WERI-Rb-1 (cell line): ENCODE measurements at regions not wholly inside any gene's neighbourhood (a gene's known extent, or its start where the extent isn't known, plus 50 kb on each side); places are given as distances from the start of the nearest gene placed in this dataset.
"Not testable (repeated sequence)": the region's sequence is repeated elsewhere in the genome, so short reads cannot be mapped to it uniquely, and the experiment has no call there.

Source experiments
- DNase-seq: peaks from one replicate; pipeline ENCODE4 v3.0.0-alpha.2; 2020
- H3K27ac ChIP-seq: fragments of 250-450 bp; sonication (Bioruptor Pico); 2 replicates; pipeline ENCODE4 v1.5.1; 2020; ENCODE audit warnings: mild to moderate bottlenecking, moderate library complexity
- H3K27me3 ChIP-seq: fragments of 250-450 bp; sonication (Bioruptor Pico); 2 replicates; pipeline ENCODE4 v1.5.1; 2021; ENCODE audit warnings: mild to moderate bottlenecking, low read depth, moderate library complexity; ENCODE audit not compliant: insufficient read depth, severe bottlenecking
- H3K36me3 ChIP-seq: fragments of 250-450 bp; sonication (Bioruptor Pico); 2 replicates; pipeline ENCODE4 v1.5.1; 2020; ENCODE audit warnings: mild to moderate bottlenecking, moderate library complexity
- H3K4me3 ChIP-seq: 2 replicates; pipeline ENCODE4 v1.5.1; 2011; ENCODE audit warnings: low read depth, mild to moderate bottlenecking, control low read depth, low read length
- H3K9me3 ChIP-seq: fragments of 250-450 bp; sonication (Bioruptor Pico); 2 replicates; pipeline ENCODE4 v1.5.1; 2021; ENCODE audit warnings: mild to moderate bottlenecking, moderate library complexity; ENCODE audit not compliant: severe bottlenecking
- CTCF ChIP-seq: IDR thresholded peaks from 2 replicates; pipeline ENCODE4 v1.5.1; 2011; ENCODE audit warnings: low read depth, mild to moderate bottlenecking, control low read depth, inconsistent platforms, low read length

DNA sequence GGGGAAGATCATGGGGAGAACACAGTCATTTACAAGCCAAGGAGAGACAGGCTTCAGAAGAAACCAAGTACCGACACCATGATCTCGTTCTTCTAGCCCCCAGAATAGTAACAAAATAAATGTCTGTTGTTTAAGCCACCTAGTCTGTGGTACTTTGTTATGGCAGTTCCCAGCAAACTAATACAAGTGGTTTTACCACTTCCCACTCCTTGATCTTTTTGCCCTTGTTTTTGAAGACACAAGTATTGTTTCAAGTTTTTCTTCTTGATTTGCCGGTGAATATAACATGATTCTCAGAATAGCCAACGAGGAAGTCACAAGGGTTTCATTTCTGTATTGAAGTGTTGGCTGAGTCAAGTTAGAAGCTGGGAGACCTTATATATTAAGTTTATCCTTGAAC, 220.3 kb downstream of the SOX2 start:
- H3K27ac ChIP-seq = no peak overlapping the region
- TF ChIP-seq CTCF = no peak
- H3K4me3 ChIP-seq = no peak overlapping the region
- H3K9me3 ChIP-seq = no peaks in the 10 kb centered on the region
- H3K27me3 ChIP-seq = peaks cover 75% of the 10 kb centered on the region
- H3K36me3 ChIP-seq = no peaks in the 10 kb centered on the region
- no peak for DNase-seq

GRCh38 chr3:181933052-181933618, 221.4 kb downstream of the SOX2 start:
- no peak for TF ChIP-seq CTCF
- Histone ChIP-seq H3K27me3 (peaks cover 76% of the 10 kb centered on the region), H3K4me3 (no peak overlapping the region), H3K36me3 (no peaks in the 10 kb centered on the region), H3K9me3 (no peaks in the 10 kb centered on the region), H3K27ac (no peak overlapping the region)
- DNase-seq = no peak

DNA sequence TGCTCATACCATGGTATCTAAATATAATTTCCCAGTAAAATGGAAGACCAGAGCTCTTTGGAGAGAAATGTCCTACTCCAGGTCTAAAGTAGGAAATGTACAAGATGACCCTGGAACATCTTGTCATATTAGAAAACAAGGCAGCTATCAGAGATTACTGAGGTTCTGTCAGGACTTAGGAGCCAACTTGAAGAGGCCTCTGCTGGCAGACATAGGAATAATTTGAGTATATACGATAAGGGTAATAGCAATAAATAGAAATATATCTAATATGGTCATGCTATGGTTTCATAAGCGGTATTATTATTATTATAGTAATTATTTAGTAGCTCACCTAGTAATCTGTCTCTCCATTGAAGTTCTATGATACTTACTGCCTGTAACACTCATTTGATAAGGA, 224.2 kb downstream of the SOX2 start:
- no peak for DNase-seq
- no peak overlapping the region for H3K4me3 ChIP-seq
- H3K27ac ChIP-seq = no peak overlapping the region
- H3K27me3 ChIP-seq = peaks cover 52% of the 10 kb centered on the region
- TF ChIP-seq CTCF = no peak
- no peaks in the 10 kb centered on the region for H3K36me3 ChIP-seq
- H3K9me3 ChIP-seq = no peaks in the 10 kb centered on the region

DNA sequence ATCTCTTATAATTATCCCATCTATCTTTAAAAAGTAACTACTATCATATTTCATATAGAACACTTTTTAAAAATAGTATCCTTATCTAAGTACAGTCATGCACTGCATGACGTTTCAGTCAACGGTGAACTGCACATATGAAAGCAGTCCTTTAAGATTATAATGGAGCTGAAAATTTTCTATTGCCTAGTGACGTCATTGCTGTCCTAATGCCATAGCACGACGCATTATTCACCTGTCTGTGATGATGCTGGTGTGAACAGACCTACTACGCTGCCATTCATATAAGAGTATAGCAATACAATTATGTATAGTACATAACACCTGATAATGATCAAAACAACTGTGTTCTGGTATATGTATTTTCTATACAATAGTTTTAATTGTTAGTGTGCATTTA, 225.0 kb downstream of the SOX2 start:
- no peaks in the 10 kb centered on the region for H3K9me3 ChIP-seq
- no peaks in the 10 kb centered on the region for H3K36me3 ChIP-seq
- peaks cover 55% of the 10 kb centered on the region for H3K27me3 ChIP-seq
- TF ChIP-seq CTCF = no peak
- no peak overlapping the region for H3K4me3 ChIP-seq
- no peak overlapping the region for H3K27ac ChIP-seq
- DNase-seq = no peak

GRCh38 chr3:181938580-181938979, 226.9 kb downstream of the SOX2 start:
- not testable (repeated sequence) for H3K27ac ChIP-seq, H3K9me3 ChIP-seq, H3K4me3 ChIP-seq, DNase-seq, H3K36me3 ChIP-seq
- H3K27me3 ChIP-seq = peaks cover 48% of the 10 kb centered on the region

DNA sequence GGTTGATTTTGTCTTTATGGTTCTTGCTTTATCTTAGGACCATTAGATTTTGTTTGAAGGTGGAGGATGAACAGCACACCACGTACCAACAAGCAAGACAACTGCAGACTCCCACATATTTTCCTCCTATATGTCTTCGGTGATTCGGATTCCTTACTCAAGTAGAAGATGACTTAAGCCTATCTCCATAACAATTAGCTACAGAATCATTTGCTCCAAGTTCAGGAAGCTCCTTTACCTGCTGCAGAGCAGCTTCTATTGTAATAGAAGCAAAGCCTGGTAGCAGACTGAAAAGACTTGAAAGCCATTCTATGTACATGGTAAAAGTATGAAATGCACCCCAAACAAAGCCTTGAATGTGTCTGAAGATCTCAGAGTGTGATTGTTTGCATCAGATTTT, 229.0 kb downstream of the SOX2 start:
- no peak for DNase-seq
- Histone ChIP-seq H3K36me3 (no peaks in the 10 kb centered on the region), H3K9me3 (peaks cover 2% of the 10 kb centered on the region), H3K4me3 (no peak overlapping the region), H3K27ac (no peak overlapping the region), H3K27me3 (peaks cover 44% of the 10 kb centered on the region)
- no peak for TF ChIP-seq CTCF
